Stimulated activated CD8-positive, alpha-beta memory T cell treated with anti-CD3 and anti-CD28 coated beads, Interleukin-12 subunit alpha, Interleukin-12 subunit beta, amount 100 ng/mL, for 4 hours (primary cell): ENCODE measurements at regions not wholly inside any gene's neighbourhood (a gene's known extent, or its start where the extent isn't known, plus 50 kb on each side); places are given as distances from the start of the nearest gene placed in this dataset.
"Not testable (repeated sequence)": the region's sequence is repeated elsewhere in the genome, so short reads cannot be mapped to it uniquely, and the experiment has no call there.

ENCODE experiments used
- DNase-seq: peaks from one replicate; pipeline ENCODE4 v3.0.0-alpha.2; 2020; ENCODE audit warnings: low read depth

DNA sequence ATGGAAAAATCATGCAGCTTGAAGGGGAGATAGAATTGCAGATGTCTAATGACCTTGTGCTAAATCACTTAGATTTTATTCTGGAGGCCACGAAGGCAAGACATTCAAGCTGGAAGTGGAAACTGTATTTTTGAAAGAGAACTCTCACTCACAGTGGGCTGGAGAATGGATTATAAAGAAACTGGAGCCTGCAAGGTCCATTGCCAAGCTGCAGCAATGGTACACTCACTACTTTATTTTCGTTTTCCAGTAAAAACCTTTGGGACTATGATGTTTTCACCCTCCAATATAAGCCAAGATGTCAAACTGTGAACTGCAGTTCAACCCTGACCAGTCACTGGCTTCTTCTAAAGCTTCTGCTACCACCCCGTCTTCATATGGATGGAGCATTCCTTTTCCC, 62.0 kb downstream of the SKIDA1 start:
- no peak for DNase-seq

GRCh38 chr10:21458126-21458871, 67.2 kb downstream of the SKIDA1 start:
- DNase-seq: no peak

GRCh38 chr10:21456160-21456559, 69.3 kb downstream of the SKIDA1 start:
- no peak for DNase-seq

GRCh38 chr10:21452203-21452602, 73.3 kb downstream of the SKIDA1 start:
- no peak for DNase-seq

- DNase-seq: no peak
Observed at GRCh38 chr10:21449288-21449966, 76.1 kb downstream of the SKIDA1 start.

- no peak for DNase-seq
Observed at GRCh38 chr10:21445163-21445562, 80.3 kb downstream of the SKIDA1 start.

- no peak for DNase-seq
Observed at GRCh38 chr10:21441625-21442024, 83.9 kb downstream of the SKIDA1 start.

- DNase-seq: not testable (repeated sequence)
Observed at GRCh38 chr10:21438914-21439313, 86.6 kb downstream of the SKIDA1 start.

DNA sequence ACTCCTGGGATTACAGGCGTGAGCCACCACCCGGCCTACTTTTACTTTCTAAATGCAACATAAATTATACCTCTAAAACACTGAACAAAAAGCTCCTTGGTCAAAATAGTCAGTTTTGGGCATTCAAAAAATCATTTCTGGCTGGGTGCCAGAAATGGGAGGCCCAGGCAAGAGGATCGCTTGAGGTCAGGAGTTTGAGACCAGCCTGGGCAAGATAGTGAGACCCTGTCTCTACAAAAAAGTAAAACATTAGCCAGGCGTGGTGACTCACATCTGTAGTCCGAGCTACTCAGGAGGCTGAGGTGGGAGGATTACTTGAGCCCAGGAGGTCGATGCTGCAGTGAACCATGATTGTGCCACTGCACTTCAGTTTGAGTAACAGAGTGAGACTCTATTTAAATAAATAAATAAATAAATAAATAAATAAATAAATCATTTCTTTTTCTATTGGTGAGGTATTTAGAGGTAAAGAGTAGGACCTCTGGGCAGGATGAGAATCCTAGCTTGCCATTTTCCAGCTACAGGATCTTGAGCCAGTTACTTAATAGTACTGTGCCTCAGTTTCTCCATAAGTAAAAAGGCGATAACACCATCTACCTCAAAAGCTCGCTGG, 87.6 kb downstream of the SKIDA1 start:
- DNase-seq: no peak

- no peak for DNase-seq
Observed at GRCh38 chr10:21432266-21432665, 93.2 kb downstream of the SKIDA1 start.

DNA sequence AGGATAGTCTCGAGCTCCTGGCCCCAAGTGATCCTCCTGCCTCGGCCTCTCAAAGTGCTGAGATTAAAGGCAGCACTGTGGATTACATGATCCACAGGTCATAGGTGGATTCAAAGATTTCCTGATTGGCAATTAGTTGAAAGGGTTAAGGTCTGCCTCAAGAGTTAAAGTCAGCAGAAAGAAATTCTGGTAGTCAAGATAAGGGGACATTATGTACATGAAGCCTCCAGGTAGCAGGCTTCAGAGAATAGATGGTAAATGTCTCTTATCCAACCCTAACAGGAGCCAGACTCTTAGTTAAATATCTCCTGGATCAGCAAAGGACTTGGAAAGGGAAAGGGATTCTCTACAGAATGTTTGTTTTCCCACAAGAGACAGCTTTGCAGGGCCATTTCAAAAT, 93.7 kb downstream of the SKIDA1 start:
- DNase-seq: no peak

DNA sequence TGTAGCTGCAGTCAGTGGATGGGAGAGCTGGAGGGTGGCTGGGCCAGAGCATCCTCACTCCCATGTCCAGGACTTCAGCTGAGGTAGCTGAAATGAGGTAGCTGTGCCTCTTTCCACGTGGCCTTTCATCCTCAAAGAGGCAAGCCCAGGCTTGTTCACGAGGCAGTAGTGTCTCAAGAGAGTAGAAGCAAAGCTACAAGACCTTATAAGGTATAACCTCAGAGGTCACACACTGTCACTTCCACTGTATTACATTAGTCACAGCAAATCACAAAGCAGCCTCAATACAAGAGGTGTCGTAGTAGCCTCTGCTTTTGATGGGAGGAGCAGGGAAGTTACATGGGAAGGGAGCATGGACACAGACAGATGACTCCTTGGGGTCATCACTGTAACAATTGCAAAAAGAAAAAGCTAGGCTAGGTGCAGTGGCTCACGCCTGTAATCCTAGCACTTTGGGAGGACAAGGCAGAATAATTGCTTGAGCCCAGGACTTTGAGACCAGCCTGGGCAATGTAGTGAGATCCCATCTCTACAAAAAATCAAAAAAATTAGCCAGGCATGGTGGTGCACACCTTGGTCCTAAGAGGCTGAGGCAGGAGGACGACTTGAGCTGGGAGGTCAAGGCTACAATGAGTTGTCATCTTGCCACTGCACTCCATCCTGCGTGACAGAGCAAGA, 97.5 kb downstream of the SKIDA1 start:
- no peak for DNase-seq

- no peak for DNase-seq
Observed at GRCh38 chr10:21424459-21424861, 101.0 kb downstream of the SKIDA1 start.

GRCh38 chr10:21423850-21424249, 101.6 kb downstream of the SKIDA1 start:
- DNase-seq: no peak

- DNase-seq: no peak
Observed at GRCh38 chr10:21423338-21423737, 102.1 kb downstream of the SKIDA1 start.

- DNase-seq: no peak
Observed at GRCh38 chr10:21421794-21422193, 103.7 kb downstream of the SKIDA1 start.

- DNase-seq: no peak
Observed at GRCh38 chr10:21421016-21421415, 104.5 kb downstream of the SKIDA1 start.

GRCh38 chr10:21418981-21419576, 106.4 kb downstream of the SKIDA1 start:
- DNase-seq: not testable (repeated sequence)

- DNase-seq: no peak
Observed at GRCh38 chr10:21417172-21417712, 108.2 kb downstream of the SKIDA1 start.

- DNase-seq: no peak
Observed at GRCh38 chr10:21413680-21414079, 111.8 kb downstream of the SKIDA1 start.

DNA sequence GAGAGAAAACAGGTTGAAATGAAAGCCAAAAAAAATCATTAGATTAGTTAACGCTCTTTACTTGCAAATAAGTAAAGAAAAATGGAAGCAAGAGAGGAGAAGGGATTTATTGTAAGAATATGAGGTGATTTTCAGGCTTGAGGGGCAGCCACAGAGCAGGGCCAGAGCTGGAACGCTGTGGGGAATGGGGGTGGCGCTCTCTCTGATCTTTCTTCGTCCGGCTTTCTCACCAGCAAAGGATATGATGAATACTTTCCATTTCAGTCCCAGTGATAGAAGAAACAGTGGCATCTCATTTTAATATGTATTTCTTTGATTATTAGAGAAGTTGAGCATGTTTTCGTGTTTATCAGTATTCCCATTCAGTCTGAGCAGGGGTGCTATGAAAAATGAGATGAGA, 112.2 kb downstream of the SKIDA1 start:
- DNase-seq: no peak

- no peak for DNase-seq
Observed at GRCh38 chr10:21406595-21407193, 118.8 kb downstream of the SKIDA1 start.
